GM18861 (cell line): ENCODE measurements at regions not wholly inside any gene's neighbourhood (a gene's known extent, or its start where the extent isn't known, plus 50 kb on each side); places are given as distances from the start of the nearest gene placed in this dataset.
"Not testable (repeated sequence)": the region's sequence is repeated elsewhere in the genome, so short reads cannot be mapped to it uniquely, and the experiment has no call there.

Experiments used
- ATAC-seq: cut with Tn5 transposase; IDR thresholded peaks from one replicate; pipeline ENCODE4 v1.9.1; 2021; ENCODE audit not compliant: unreplicated experiment

GRCh38 chr9:96157675-96158074 lies 144.3 kb downstream of the HSD17B3 start:
- ATAC-seq: no peak

- ATAC-seq: no peak
Measured at GRCh38 chr9:96156171-96156974, 145.6 kb downstream of the HSD17B3 start.

GRCh38 chr9:96154081-96154480 lies 147.9 kb downstream of the HSD17B3 start:
- ATAC-seq: no peak

GRCh38 chr9:96152550-96152949 lies 149.4 kb downstream of the HSD17B3 start:
- ATAC-seq: no peak

- ATAC-seq: peak; percentile 84
Measured at GRCh38 chr9:96150324-96151227, 151.4 kb downstream of the HSD17B3 start.

- peak; percentile 7 for ATAC-seq
Measured at GRCh38 chr9:96149533-96150280, 152.3 kb downstream of the HSD17B3 start.

- ATAC-seq: no peak
Measured at GRCh38 chr9:96148634-96149532, 153.1 kb downstream of the HSD17B3 start.

- ATAC-seq: not testable (repeated sequence)
Measured at GRCh38 chr9:96147029-96147428, 154.9 kb downstream of the HSD17B3 start.

- ATAC-seq: no peak
Measured at GRCh38 chr9:96141666-96142065, 160.3 kb downstream of the HSD17B3 start.

- no peak for ATAC-seq
Measured at GRCh38 chr9:96141128-96141474, 160.9 kb downstream of the HSD17B3 start.

GRCh38 chr9:96140296-96141127 lies 161.5 kb downstream of the HSD17B3 start:
- no peak for ATAC-seq

GRCh38 chr9:96139592-96140295 lies 162.2 kb downstream of the HSD17B3 start:
- no peak for ATAC-seq

- no peak for ATAC-seq
Measured at GRCh38 chr9:96138616-96139015, 163.4 kb downstream of the HSD17B3 start.

GRCh38 chr9:96137671-96138429 lies 164.1 kb downstream of the HSD17B3 start:
- ATAC-seq: peak; percentile 29

GRCh38 chr9:96136992-96137670 lies 164.8 kb downstream of the HSD17B3 start:
- ATAC-seq: peak; percentile 86

GRCh38 chr9:96135753-96136290 lies 166.2 kb downstream of the HSD17B3 start:
- ATAC-seq: no peak

GRCh38 chr9:96135076-96135752 lies 166.8 kb downstream of the HSD17B3 start:
- ATAC-seq: no peak
